Renal cortex interstitium (tissue), 11 donors: ENCODE measurements at regions not wholly inside any gene's neighbourhood (a gene's known extent, or its start where the extent isn't known, plus 50 kb on each side); places are given as distances from the start of the nearest gene placed in this dataset.
"Not testable (repeated sequence)": the region's sequence is repeated elsewhere in the genome, so short reads cannot be mapped to it uniquely, and the experiment has no call there.

ENCODE experiments used
- DNase-seq, 11 donors: peaks; one replicate each; pipeline ENCODE4 v3.0.0-alpha.2; 2013; ENCODE audit warnings: low read depth in 9 of 11, low spot score in 4 of 11; ENCODE audit errors: extremely low read depth in 1 of 11

DNA sequence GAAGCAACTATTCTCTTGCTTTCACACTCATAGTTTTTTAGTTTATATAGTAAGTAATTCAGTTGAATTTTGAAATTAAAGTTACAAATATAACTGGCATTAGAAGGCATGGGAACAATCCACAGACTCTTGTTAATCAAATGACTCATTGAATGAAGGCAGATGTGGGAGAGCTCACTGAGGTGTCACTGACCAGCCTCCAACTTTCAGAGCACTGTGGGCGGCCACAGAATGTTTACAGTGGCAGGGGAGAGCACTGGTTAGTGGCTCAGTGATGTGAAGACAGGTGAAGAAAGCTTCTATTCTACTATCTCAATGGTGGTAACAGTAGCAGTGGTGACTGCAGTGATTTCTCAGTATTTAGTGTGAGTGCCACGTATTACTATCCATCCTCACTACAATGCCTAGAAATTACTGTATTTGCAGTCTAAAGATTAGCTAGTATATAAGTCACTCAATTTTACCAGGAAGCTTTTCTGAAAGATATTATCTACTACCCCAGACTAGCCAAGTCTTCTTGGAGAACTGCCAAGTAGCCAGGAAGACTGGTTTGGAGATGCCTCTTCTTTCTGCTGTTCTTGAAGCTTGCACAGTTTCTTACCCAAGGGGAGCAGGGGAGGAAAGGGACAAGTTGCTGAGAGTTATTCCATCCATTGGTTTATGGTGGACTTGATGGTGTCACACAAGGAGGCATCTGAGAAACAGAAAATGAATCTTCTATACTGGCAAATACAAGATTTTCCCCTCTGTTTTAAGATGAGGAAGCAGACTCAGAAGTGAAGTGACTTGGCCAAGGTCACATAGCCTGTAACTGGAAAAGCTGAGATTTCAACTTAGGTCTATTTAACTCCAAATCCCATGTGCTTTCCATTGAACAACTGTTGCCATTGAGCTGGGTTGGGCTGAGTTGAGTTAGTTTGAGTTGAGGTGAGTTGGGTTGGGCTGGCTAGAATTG is 231.2 kb downstream of the ANKRD60 start:
- no peak for DNase-seq

DNA sequence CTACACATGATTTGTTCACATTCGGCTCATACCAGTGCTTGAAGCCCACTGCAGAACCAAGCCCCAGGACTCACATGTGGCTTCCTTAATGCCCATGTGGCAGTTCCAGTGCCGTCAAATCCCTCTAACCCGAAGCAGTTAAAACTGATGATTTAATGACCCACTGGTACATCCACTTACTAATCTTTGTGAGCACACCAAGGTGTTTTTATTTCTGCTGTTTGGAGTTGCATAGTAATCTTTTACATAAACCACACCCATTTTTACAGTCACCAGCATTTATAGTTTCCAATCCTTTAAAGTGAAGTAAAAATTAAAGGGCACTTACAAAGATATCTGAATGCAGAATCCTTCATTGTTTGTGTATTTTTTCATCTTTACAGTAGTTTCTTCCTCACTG is 232.0 kb downstream of the ANKRD60 start:
- no peak for DNase-seq

DNA sequence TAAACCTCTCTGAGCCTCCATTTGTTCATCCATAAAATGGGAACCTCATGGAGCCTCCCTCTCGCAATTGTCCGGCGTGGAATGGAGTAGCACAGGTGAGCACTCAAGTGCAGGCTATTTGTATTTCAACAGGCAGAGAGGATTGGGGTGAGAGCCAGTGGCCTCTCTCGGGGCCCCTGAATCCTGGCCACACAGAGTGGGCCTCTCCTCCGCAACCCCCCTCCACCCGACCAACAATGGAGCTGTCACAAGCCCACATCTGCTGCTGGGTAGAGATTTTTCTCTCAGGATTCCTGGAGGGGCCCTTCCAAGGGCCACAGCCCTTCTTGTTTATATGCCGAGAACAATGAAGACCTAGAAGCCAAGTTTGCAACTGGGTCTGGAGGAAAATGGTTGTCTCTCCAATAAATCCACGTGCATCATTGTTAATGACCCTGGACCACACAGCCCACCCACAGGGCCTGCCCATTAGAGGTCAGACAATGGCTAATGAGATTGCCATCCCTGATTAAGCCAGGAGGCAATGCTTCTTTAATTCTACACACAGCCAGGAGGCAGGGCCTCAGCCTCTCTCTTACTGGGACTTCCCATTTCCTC is 233.0 kb downstream of the ANKRD60 start:
- no peak for DNase-seq

DNA sequence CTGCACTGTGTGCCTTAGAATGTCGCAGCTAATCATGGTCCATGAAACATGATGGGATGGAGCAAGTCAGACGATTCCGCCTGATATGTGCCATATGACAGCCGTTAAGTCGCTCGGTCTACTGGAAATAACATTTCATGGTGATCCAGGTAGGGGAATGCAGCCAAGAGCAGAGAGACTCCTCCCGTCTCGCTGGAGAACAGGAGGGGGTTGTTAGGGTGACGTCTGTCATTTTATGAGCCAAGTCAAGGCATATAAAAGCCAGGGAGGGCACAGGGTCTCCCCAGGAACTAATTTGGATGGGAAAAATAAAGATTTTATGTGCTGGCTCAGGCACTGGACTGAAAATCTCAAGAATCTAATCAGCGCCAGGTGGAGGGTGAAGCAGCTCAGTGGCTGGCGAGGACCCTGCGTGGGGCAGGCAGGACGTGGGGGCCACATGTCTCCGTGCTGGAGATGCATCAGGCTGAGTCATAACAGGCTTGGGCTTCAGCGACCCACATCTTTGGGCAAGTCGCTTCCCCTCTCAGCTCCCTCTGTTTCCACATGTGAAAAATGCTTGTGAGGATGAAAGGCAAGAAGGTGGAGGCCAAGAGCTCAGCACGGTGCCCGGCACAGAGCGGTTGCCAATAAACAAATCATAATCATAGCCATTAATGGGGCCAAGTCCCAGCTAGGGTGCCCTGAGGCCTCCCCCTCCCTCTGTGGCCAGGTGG is 234.6 kb downstream of the ANKRD60 start:
- no peak for DNase-seq

DNA sequence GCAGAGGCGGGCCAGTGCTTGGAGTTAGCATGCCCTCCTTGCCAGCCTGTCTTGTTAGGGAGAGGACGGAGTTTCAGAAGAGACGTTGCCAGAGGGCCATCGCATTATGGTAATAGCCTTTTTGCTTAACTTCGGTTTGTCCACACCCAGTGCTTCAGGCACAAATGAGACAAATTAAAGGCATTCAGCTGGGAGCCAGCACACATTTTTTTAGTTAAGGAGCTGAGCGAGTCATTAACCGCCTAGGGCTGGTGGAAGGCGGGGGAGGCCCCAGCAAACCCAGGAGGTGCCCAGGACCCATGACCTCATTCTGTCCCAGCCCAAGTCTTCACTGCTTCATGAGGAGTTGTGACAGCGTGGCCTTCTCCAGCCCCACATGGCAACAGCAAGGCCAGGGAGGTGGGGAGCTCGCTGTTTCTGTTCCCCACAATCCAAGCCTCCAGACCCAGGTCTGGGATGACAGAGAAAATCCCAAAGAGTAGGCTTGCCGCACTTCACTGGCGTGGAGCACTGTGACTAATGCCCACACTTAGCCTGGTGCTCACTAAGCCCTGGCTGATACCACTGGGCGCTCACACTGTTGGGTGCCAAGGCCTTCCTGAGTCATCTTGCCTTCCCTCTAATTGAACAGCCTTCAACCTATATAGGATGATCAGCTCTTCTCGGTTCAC is 237.1 kb downstream of the ANKRD60 start:
- DNase-seq: peak in 4 of 11 donors; percentile 32 to 51 (median 48)

DNA sequence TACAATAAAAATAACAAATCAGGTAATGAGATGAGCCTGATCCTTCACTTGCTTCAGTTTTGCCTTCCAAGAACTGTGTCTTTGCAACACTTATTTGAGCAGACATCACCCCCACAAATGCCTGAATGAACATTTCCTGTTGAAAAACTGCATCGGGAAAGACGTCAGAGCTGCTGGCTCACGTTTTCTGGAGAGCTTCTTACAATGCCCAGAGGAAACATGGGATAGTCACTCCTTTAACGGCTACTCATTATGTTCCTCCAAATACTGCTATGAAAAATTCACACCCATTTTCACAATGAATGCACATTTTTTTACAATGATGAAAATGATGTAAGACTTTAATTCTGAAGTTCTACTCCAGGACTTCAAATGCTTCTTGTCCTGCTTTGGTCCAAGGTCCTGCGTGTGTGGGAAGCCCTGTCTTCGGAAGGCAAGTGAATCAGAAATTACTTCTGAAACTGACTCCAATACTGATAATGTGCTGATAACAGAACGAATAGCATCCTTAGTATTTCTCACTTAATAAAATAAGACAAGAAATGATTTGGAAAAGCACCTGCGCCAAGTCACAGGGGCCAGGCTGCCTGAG is 238.0 kb downstream of the ANKRD60 start:
- no peak for DNase-seq

DNA sequence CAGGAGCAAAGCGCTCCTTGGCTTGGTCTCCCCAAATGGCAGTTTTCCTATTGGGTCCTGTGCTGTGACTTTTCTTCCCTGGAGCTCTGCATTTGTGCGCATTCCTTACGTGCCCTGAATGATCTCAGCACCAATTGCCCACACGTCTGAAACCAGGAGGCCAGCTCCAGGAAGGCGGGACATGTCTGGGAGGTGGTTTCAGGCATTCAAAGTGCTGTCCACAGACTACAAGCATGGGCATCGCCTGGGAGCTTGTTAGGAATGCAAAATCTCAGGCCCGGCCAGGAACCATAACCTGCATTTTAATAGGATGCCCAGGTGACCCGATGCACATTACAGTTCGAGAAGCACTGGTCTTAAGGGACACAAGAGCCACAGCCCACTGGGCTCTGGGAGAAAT is 239.6 kb downstream of the ANKRD60 start:
- DNase-seq: no peak

DNA sequence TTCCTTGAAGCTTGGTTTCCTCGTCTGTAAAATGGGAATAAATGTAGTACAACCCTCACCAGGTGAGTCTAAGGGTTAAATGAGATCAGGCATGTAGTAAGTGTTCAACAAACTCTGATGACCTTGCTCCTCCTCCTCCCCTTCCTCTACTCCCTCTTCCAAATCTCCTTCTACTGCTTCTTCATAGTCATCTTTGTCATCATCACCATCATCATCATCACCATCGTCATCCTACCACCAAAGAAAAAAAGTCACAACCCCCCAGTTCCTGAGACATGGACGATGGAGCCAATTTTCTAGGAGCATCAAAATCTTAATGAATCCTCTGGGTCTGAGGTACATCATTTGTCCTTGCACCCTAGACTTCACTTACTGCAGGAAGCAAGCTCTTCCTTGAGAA is 240.0 kb downstream of the ANKRD60 start:
- DNase-seq: no peak

DNA sequence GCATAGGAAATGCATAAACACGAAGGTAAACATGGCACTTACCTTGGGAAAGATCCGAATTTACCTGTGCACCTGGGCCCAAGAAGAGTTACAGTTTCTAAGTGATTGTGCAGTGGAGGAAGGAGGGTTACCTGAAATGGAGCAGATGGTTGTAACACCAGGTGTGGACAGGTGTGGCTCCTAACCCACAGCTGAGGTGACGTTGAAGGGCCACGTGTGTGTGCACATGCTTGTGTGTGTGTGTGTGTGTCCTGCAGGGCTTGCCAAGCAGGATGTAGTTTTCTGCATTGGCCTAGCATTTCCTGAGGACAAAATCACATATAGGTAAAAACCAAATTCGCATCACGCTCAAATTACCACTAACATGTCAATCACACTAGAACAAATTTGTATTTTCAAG is 240.8 kb downstream of the ANKRD60 start:
- no peak for DNase-seq

DNA sequence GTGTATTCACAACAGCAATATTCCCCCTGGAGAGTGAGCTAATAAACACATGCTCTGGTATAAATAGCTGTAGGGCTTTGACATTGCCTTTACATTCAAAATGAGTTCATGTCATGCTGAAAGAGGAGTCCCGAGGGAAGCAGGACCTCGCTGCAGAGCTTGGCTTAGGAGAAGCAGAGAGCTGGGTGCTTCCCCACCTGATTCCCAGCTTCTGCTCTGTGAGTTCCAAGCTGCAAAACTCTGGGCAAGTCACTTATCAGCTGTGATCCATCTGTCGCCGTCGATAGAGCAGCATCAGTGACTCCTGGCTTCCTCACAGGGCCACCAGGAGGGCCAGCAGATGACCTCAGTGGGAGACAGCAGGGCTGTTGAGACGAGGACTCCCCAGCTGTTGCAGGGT is 241.8 kb downstream of the ANKRD60 start:
- DNase-seq: no peak

DNA sequence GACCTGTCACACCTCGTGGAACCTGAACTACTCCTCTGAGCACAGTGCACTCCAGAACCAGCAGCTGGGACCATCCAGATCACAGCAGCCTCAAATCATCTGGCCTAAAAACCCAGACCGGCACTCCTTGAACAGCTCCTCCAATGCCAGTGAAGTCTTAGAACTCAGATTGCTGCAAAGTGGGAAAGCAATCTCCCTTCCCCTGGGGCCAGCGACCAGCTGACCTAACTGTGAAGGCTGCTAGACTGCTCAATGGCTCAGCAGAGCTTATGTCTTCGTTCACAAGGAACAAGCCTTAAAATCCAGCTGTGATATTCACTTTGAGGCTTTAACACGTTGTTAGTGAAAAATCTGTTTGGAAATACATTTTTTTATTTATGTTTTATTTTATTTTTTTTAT is 243.2 kb downstream of the ANKRD60 start:
- DNase-seq: no peak

DNA sequence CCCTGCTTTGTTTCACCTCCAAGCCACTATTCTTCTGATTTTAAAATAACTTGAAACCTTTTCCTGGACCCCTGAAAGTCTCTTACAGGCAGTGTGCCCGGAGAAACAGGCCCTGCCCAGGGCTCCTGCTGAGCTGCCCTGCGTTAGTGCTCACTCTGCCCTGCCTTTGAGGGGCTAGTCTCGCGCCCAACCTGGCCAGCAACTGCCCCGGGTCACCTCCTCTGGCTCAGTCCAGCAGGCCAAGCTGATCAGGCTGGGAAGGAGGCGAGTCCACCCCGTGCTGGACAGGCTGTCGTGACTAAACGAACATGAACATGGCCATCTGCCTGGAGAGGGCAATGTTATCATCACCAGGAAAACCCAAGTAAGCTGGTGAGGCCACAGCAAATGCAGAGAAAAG is 245.4 kb downstream of the ANKRD60 start:
- DNase-seq: no peak

DNA sequence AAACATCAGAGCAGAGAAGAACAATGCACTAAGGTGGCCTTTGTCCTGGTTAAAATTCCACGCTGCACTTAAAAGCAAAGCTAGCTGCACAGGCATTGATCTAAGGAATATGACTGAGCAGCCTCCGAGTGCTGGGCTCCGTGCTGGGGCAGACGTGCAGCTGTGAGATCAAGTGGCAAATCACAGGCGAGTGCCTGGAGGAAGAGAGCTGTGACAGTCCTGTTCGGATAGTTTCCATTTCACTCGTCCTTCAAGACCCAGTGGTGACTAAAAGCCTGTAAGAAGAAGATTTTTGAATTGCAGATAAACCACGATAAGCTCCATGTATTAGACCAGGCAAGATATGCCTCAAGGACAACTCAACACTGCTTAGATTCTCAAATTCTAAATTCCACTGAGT is 247.9 kb downstream of the ANKRD60 start:
- no peak for DNase-seq

DNA sequence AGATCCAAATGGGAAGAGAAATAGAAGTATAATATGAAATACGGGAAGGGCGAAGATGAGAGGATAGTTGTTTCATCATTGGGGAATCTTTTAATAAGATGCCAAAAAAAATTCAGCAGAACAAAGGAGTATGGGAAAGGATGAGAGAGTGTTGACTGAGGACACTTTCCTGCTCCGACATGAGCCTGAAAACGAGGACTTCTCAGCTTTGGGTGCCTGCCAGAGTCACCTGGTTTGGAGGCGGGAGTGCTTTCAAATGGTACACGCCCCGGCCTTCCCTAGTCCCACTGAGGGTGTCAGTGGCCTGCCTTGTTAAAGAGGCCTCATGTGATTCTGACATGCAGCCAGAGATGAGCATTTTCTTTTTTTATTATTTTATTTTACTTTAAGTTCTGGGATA is 250.9 kb downstream of the ANKRD60 start:
- no peak for DNase-seq

DNA sequence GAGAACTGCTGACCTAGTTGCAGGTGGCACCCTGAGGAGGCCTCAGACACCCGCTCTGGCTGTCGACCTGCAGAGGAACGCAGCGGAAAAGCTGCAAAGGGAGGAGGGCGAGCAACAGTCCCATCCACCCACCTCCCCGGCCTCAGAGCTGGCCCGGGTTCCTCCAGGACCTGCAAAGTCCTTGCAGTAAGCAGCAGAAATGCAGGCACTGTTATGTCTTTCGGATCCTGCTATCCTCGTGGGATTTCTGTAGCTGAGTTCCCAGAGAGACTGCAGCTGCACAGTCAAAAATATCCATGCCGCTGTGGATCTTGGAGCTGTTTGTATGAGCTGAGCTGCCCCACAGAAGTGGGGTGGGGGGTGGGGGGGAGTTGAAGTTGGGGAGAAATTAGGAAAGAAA is 251.3 kb downstream of the ANKRD60 start:
- DNase-seq: no peak

DNA sequence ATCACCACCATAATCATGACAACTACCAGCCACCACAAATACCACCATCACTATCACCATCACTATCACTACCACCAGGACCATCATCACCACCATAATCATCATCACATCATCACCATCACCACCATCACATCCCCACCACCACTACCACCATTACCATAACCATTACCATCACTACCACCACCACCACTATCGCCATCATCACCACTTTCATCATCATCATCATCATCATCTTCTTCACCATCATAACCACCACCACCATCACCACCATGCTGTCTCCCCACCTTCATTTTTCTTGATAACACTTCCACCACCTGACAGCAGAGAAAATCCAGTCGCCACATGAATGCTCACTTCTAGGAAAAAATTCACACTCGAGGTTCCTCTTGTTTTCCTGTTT is 253.6 kb downstream of the ANKRD60 start:
- no peak for DNase-seq

DNA sequence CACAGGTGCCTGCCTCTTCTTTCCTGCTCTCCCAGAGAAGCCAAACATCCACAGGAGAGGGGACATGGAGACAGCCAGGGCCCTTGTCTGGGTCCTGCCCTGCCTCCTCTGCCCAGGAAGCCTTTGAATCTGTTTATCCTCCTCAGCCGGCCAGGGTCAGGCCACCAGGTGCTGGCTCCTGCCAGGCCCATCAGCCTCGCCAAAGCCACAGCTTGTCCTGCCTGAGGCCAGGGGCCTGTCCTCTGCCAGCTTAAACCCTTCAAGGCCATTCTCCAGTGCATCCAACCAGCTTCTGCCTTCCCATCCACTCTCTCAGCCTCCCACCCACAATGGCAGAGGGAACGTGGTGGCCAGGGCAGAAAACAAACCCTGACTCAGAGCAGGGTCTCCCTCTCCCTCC is 254.6 kb downstream of the ANKRD60 start:
- no peak for DNase-seq

DNA sequence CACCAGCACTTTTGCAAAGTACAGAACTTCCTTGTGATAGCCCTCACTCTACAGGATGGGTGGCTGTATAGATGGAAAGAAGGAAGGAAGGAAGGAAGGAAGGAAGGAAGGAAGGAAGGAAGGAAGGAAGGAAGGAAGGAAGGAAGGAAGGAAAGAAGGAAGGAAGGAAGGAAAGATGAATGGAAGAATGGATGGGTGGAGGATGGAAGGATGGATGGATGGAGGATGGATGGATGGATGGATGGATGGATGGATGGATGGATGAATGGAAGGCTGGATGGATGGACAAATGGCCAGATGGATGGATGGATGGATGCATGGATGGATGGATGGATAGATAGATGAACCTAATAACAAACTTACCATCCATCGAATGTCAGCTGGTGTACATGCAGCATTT is 256.9 kb downstream of the ANKRD60 start:
- not testable (repeated sequence) for DNase-seq

DNA sequence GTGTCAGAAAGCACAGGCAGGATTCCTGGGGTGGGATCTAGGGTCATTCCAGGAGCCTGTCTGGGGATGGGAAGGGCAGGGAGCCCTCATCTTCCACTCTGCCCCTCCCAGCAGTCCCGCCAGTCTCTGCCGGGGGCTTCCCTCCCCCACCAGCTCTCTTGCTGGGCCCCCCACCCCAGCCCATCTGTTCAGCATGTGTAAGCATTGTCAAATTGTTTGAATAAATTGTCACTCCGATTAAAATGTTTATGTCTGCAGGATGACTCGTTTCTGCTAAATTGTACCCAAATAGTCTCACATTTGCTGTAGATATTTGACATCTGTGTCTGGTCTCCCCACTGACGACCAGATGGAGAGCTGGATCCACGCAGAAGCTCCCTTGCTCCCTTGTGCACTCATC is 257.6 kb downstream of the ANKRD60 start:
- DNase-seq: no peak
